GM12878 (cell line): ENCODE measurements at regions not wholly inside any gene's neighbourhood (a gene's known extent, or its start where the extent isn't known, plus 50 kb on each side); places are given as distances from the start of the nearest gene placed in this dataset.

Experiments
- ATAC-seq: fragments of 200-7000 bp; cut with Tn5 transposase; 3 replicates; pipeline ENCODE4 v1.9.1; 2020; ENCODE audit warnings: mild to moderate bottlenecking, moderate library complexity
- BruUV-seq: library from RNA; stranded (reverse); fragments of 400-500 nt; replicated peaks from 2 replicates; lab custom pipeline; 2021; lab: Mats Ljungman, UMichigan
- CTCF ChIA-PET: fragments of 300-600 bp; sonication (Branson Sonifier 250); formaldehyde crosslinking; extraction: SDS; loops from one replicate; lab custom pipeline; 2021; ENCODE audit warnings: inconsistent platforms; lab: Yijun Ruan, JAX
- POLR2A ChIA-PET: fragments of 350-600 bp; formaldehyde crosslinking; extraction: SDS; loops from one replicate; lab custom pipeline; 2021; ENCODE audit warnings: inconsistent platforms; lab: Charles Lee
- RAD21 ChIA-PET: fragments of 300-600 bp; sonication (Branson Sonifier 250); formaldehyde crosslinking; loops from one replicate; lab custom pipeline; 2023; ENCODE audit warnings: antibody characterized with exemption; ENCODE audit not compliant: unreplicated experiment; lab: Charles Lee
- SMC1A ChIA-PET: fragments of 300-600 bp; sonication (Branson Sonifier 250); formaldehyde crosslinking; loops from one replicate; lab custom pipeline; 2023; ENCODE audit not compliant: unreplicated experiment, uncharacterized antibody; lab: Charles Lee
- DNase-seq: peaks from one replicate; pipeline ENCODE4 v3.0.0-alpha.2; 2011; ENCODE audit warnings: low read depth, low spot score
- FAIRE-seq: peaks from 3 replicates; lab custom pipeline; 2011; peaks lifted over from hg19 to GRCh38; lab: Jason Lieb, UNC
- H2AFZ ChIP-seq: 2 replicates; pipeline ENCODE4 v1.6.0; 2011; ENCODE audit warnings: low read depth, low read length, control low read depth; ENCODE audit not compliant: control insufficient read depth
- H3K27ac ChIP-seq: 2 replicates; pipeline ENCODE4 v1.5.1; 2011; ENCODE audit warnings: control low read depth; ENCODE audit not compliant: control insufficient read depth, insufficient read depth
- H3K27me3 ChIP-seq, 2 experiments: replicated peaks in 1 of 2; 2 replicates each; pipeline versions ENCODE4 v1.6.0 to v1.6.1; 2011; ENCODE audit warnings: low read length in 1 of 2; ENCODE audit not compliant: control insufficient read depth in 2 of 2, insufficient read depth in 2 of 2
- H3K36me3 ChIP-seq, 2 experiments: 2 replicates each; pipeline ENCODE4 v1.5.1; 2011; ENCODE audit warnings: low read length in 1 of 2; ENCODE audit not compliant: control insufficient read depth in 2 of 2, insufficient read depth in 2 of 2
- H3K4me1 ChIP-seq: 2 replicates; pipeline ENCODE4 v1.6.1; 2011; ENCODE audit warnings: mild to moderate bottlenecking, low read length, moderate library complexity, mixed read lengths; ENCODE audit not compliant: control insufficient read depth, insufficient read depth
- H3K4me2 ChIP-seq: 2 replicates; pipeline ENCODE4 v1.6.0; 2011; ENCODE audit warnings: control low read depth; ENCODE audit not compliant: control insufficient read depth, insufficient read depth
- H3K4me3 ChIP-seq: fragments of 200-600 bp; sonication (generic); 2 replicates; pipeline ENCODE4 v1.5.1; 2016
- H3K79me2 ChIP-seq: 2 replicates; pipeline ENCODE4 v1.6.0; 2011; ENCODE audit warnings: low read length; ENCODE audit not compliant: control insufficient read depth, insufficient read depth
- H3K9ac ChIP-seq: 2 replicates; pipeline ENCODE4 v1.8.0; 2011; ENCODE audit warnings: low read length, control low read depth, mixed read lengths; ENCODE audit not compliant: control insufficient read depth, insufficient read depth
- H3K9me3 ChIP-seq: replicated peaks from 3 replicates; pipeline ENCODE4 v1.5.1; 2011; ENCODE audit warnings: mild to moderate bottlenecking, low read length; ENCODE audit not compliant: control insufficient read depth, insufficient read depth
- H4K20me1 ChIP-seq: 2 replicates; pipeline ENCODE4 v1.6.0; 2011; ENCODE audit not compliant: control insufficient read depth, insufficient read depth
- BCLAF1 ChIP-seq: fragments of 450-650 bp; IDR thresholded peaks from 2 replicates; pipeline ENCODE4 v1.6.1; 2017; ENCODE audit warnings: antibody characterized with exemption, mild to moderate bottlenecking, moderate library complexity
- CEBPZ ChIP-seq: fragments of 150-350 bp; IDR thresholded peaks from 2 replicates; pipeline ENCODE4 v1.6.1; 2016; ENCODE audit warnings: low read depth, low read length
- CHD1 ChIP-seq: IDR thresholded peaks from 2 replicates; pipeline ENCODE4 v1.6.1; 2012; ENCODE audit warnings: low read depth, low read length, improper control_type of control experiment
- CHD2 ChIP-seq: IDR thresholded peaks from 2 replicates; pipeline ENCODE4 v1.6.1; 2011; ENCODE audit warnings: low read depth, low read length, improper control_type of control experiment, borderline replicate concordance
- FOXK2 ChIP-seq: fragments of 450-650 bp; IDR thresholded peaks from 2 replicates; pipeline ENCODE4 v1.6.1; 2017; ENCODE audit warnings: mild to moderate bottlenecking, moderate library complexity
- MTA2 ChIP-seq: fragments of 450-650 bp; IDR thresholded peaks from 2 replicates; pipeline ENCODE4 v1.6.1; 2016; ENCODE audit warnings: low read depth, mild to moderate bottlenecking, moderate library complexity
- NRF1 ChIP-seq: conservative IDR thresholded peaks from 2 replicates; pipeline ENCODE4 v1.6.1; 2011; ENCODE audit warnings: mild to moderate bottlenecking, low read depth, low read length, improper control_type of control experiment
- RB1 ChIP-seq: fragments of 450-650 bp; formaldehyde crosslinking; IDR thresholded peaks from 2 replicates; pipeline ENCODE4 v1.6.1; 2017; ENCODE audit warnings: mild to moderate bottlenecking, borderline replicate concordance
- RELB ChIP-seq: fragments of 450-650 bp; IDR thresholded peaks from 2 replicates; pipeline ENCODE4 v1.6.1; 2017; ENCODE audit warnings: low read depth, mild to moderate bottlenecking, moderate library complexity
- SIN3A ChIP-seq: IDR thresholded peaks from 2 replicates; pipeline ENCODE4 v1.6.1; 2012; ENCODE audit warnings: low read depth, low read length, improper control_type of control experiment
- SMAD5 ChIP-seq: IDR thresholded peaks from 2 replicates; pipeline ENCODE4 v1.6.1; 2016; ENCODE audit warnings: antibody characterized with exemption, low read depth
- SMARCA5 ChIP-seq: fragments of 450-650 bp; IDR thresholded peaks from 2 replicates; pipeline ENCODE4 v1.6.1; 2017; ENCODE audit warnings: mild to moderate bottlenecking
- TARDBP ChIP-seq: IDR thresholded peaks from 2 replicates; pipeline ENCODE4 v1.6.1; 2016; ENCODE audit warnings: borderline replicate concordance
- YY1 ChIP-seq: IDR thresholded peaks from 2 replicates; pipeline ENCODE4 v1.6.1; 2011; ENCODE audit warnings: low read depth, mild to moderate bottlenecking, low read length
- WGBS: methylation state at CpG from one replicate; pipeline ENCODE4 v1.1.6; 2016; ENCODE audit warnings: low lambda C conversion rate; ENCODE audit not compliant: insufficient replicate concordance, insufficient coverage; ENCODE audit errors: missing lambda C conversion rate; 5-methylcytosine and 5-hydroxymethylcytosine counted together
- in situ Hi-C: fragments of 300-500 bp; cut with MboI; formaldehyde crosslinking; loops from 9 replicates; pipeline ENCODE4 v1.14.3; 2018; ENCODE audit warnings: mixed read lengths
- intact Hi-C: fragments of 100-400 bp; cut with micrococcal nuclease; formaldehyde crosslinking; loops from one replicate; pipeline ENCODE4 v1.14.2; 2022; ENCODE audit not compliant: unreplicated experiment

GRCh38 chr7:153847828-153848227 is 204.4 kb upstream of the DPP6 start:
- Histone ChIP-seq H3K27me3 (no peaks in the 10 kb centered on the region), H3K79me2 (no peaks in the 10 kb centered on the region), H3K27ac (no peak overlapping the region), H3K9ac (no peak overlapping the region), H3K9me3 (no peaks in the 10 kb centered on the region; the same call in 2 of the 3 replicates), H3K4me3 (no peak overlapping the region), H3K36me3 (no peaks in the 10 kb centered on the region), H3K4me1 (no peaks in the 10 kb centered on the region), H2AFZ (no peak overlapping the region), H4K20me1 (no peaks in the 10 kb centered on the region), H3K4me2 (no peak overlapping the region)
- TF ChIP-seq CHD2 (no peak), SMAD5 (no peak), TARDBP (no peak), BCLAF1 (no peak), YY1 (no peak), RB1 (no peak), RELB (no peak), NRF1 (no peak), SIN3A (no peak), SMARCA5 (no peak), CEBPZ (no peak), MTA2 (no peak), CHD1 (no peak), FOXK2 (no peak)
- POLR2A ChIA-PET: no interaction called here
- CTCF ChIA-PET: no interaction called here
- SMC1A ChIA-PET: no interaction called here
- FAIRE-seq: no peak
- no peak for DNase-seq
- intact Hi-C loops: no loop called here
- in situ Hi-C loops: no loop called here
- ATAC-seq: no peak
- RAD21 ChIA-PET: no interaction called here
- 53% methylated on average over 11 of the region's 11 CpGs for WGBS
- no TSS peak for BruUV-seq
